Caco-2 (cell line): ENCODE measurements at regions not wholly inside any gene's neighbourhood (a gene's known extent, or its start where the extent isn't known, plus 50 kb on each side); places are given as distances from the start of the nearest gene placed in this dataset.

Source experiments
- BruUV-seq: library from RNA; stranded (reverse); fragments of 400-500 nt; replicated peaks from 2 replicates; lab custom pipeline; 2021; lab: Mats Ljungman, UMichigan
- CTCF ChIA-PET: fragments of 300-600 bp; sonication (Branson Sonifier 250); formaldehyde crosslinking; loops from one replicate; lab custom pipeline; 2022; ENCODE audit warnings: antibody characterized with exemption; lab: Charles Lee
- POLR2A ChIA-PET: fragments of 300-600 bp; sonication (Branson Sonifier 250); formaldehyde crosslinking; loops from one replicate; lab custom pipeline; 2022; ENCODE audit warnings: antibody characterized with exemption; lab: Charles Lee
- DNase-seq, 2 experiments: peaks; one replicate each; pipeline versions ENCODE4 v3.0.0 to v3.0.0-alpha.2; 2020 to 2022
- H3K27me3 ChIP-seq: replicated peaks from 2 replicates; pipeline ENCODE4 v1.6.0; 2011; ENCODE audit warnings: low read length; ENCODE audit not compliant: control insufficient read depth, insufficient read depth
- H3K36me3 ChIP-seq: 2 replicates; pipeline ENCODE4 v1.5.1; 2011; ENCODE audit warnings: low read length; ENCODE audit not compliant: control insufficient read depth, insufficient read depth
- H3K4me1 ChIP-seq: fragments of 250-450 bp; sonication (Bioruptor Pico); 2 replicates; pipeline ENCODE4 v1.5.1; 2020; ENCODE audit warnings: mild to moderate bottlenecking
- H3K4me3 ChIP-seq: 2 replicates; pipeline ENCODE4 v1.5.1; 2011; ENCODE audit warnings: low read depth, mild to moderate bottlenecking, control low read depth, low read length
- H3K9me3 ChIP-seq: fragments of 250-450 bp; sonication (Bioruptor Pico); 2 replicates; pipeline ENCODE4 v1.5.1; 2020; ENCODE audit warnings: mild to moderate bottlenecking, moderate library complexity
- H3K27ac Mint-ChIP-seq: one replicate; pipeline ENCODE4 v1.8.0; 2022; ENCODE audit warnings: mixed read lengths; ENCODE audit not compliant: unreplicated experiment
- H3K27me3 Mint-ChIP-seq: one replicate; pipeline ENCODE4 v1.8.0; 2022; ENCODE audit warnings: mixed read lengths; ENCODE audit not compliant: insufficient read depth, unreplicated experiment
- H3K36me3 Mint-ChIP-seq: one replicate; pipeline ENCODE4 v1.8.0; 2022; ENCODE audit warnings: mild to moderate bottlenecking, mixed read lengths; ENCODE audit not compliant: insufficient read depth, unreplicated experiment
- H3K4me1 Mint-ChIP-seq: one replicate; pipeline ENCODE4 v1.8.0; 2022; ENCODE audit warnings: low read depth, mixed read lengths; ENCODE audit not compliant: unreplicated experiment
- H3K4me3 Mint-ChIP-seq: one replicate; pipeline ENCODE4 v1.8.0; 2022; ENCODE audit warnings: mild to moderate bottlenecking, moderate library complexity, mixed read lengths; ENCODE audit not compliant: unreplicated experiment
- H3K9me3 Mint-ChIP-seq: one replicate; pipeline ENCODE4 v1.8.0; 2022; ENCODE audit warnings: mixed read lengths; ENCODE audit not compliant: unreplicated experiment
- intact Hi-C: fragments of 100-400 bp; cut with micrococcal nuclease; formaldehyde crosslinking; loops from one replicate; pipeline ENCODE4 v1.10.0; 2022; ENCODE audit not compliant: unreplicated experiment
- TF ChIP-seq, protein P1 (sequence below), 2 experiments: fragments of 200-600 bp in 1 of 2; IDR thresholded peaks; 1 replicate in 1 of 2; 2 replicates in 1 of 2; pipeline versions ENCODE4 v1.5.1 to v1.8.0; 2011 to 2022; ENCODE audit warnings: antibody characterized with exemption in 1 of 2, control low read depth in 1 of 2, inconsistent platforms in 1 of 2, low read depth in 1 of 2, low read length in 1 of 2, mild to moderate bottlenecking in 1 of 2, moderate library complexity in 1 of 2; ENCODE audit not compliant: insufficient read depth in 1 of 2, severe bottlenecking in 1 of 2, unreplicated experiment in 1 of 2

DNA sequence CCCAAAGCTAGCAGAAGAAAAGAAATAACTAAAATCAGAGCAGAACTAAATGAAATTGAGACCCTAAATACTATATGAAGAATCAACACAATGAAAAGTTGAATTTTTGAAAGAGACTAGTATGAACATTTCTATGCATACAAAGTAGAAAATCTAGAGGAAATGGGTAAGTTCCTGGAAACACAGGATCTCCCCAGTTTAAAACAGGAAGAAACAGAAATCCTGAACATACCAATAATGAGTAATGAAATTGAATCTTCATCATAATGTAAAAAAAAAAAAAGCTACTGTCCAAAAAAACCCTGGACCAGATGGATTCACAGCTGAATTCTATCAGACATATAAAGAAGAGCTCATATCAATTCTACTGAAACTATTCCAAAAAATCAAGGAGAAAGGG lies 233.5 kb downstream of the PLPP3 start:
- no peak overlapping the region for H3K27ac Mint-ChIP-seq
- no peak overlapping the region for H3K4me3 ChIP-seq
- no peaks in the 10 kb centered on the region for H3K36me3 Mint-ChIP-seq
- no peak for DNase-seq
- no peaks in the 10 kb centered on the region for H3K27me3 Mint-ChIP-seq
- intact Hi-C loops = no loop called here
- ChIA-PET CTCF (no interaction called here), POLR2A (no interaction called here)
- no TSS peak for BruUV-seq
- H3K4me3 Mint-ChIP-seq = no peak overlapping the region
- no peaks in the 10 kb centered on the region for H3K36me3 ChIP-seq
- no peaks in the 10 kb centered on the region for H3K9me3 ChIP-seq
- H3K4me1 ChIP-seq = no peaks in the 10 kb centered on the region
- H3K4me1 Mint-ChIP-seq = no peaks in the 10 kb centered on the region
- no peaks in the 10 kb centered on the region for H3K27me3 ChIP-seq
- no peaks in the 10 kb centered on the region for H3K9me3 Mint-ChIP-seq
- TF ChIP-seq, protein P1, sequence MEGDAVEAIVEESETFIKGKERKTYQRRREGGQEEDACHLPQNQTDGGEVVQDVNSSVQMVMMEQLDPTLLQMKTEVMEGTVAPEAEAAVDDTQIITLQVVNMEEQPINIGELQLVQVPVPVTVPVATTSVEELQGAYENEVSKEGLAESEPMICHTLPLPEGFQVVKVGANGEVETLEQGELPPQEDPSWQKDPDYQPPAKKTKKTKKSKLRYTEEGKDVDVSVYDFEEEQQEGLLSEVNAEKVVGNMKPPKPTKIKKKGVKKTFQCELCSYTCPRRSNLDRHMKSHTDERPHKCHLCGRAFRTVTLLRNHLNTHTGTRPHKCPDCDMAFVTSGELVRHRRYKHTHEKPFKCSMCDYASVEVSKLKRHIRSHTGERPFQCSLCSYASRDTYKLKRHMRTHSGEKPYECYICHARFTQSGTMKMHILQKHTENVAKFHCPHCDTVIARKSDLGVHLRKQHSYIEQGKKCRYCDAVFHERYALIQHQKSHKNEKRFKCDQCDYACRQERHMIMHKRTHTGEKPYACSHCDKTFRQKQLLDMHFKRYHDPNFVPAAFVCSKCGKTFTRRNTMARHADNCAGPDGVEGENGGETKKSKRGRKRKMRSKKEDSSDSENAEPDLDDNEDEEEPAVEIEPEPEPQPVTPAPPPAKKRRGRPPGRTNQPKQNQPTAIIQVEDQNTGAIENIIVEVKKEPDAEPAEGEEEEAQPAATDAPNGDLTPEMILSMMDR (IDR thresholded peaks at IDR 0.05; ENCODE audit: insufficient read depth in 1 of 2, low read depth in 1 of 2, low read length in 1 of 2, severe bottlenecking in 1 of 2, unreplicated experiment in 1 of 2) = no peak

DNA sequence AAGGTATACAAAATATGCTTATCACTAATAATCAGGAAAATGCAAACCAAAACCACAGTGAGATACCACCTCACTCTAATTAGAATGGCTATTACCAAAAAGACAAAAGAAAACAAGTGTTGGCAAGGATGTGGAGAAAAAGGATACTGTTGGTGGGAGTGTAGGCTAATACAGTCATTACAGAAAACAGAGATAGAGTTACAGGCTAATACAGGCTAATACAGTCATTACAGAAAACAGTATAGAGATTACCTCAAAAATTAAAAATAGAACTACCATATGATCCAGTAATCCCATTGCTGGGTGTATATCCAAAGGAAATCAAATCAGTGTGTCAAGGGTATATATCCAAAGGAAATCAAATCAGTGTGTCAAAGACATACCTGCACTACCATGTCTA lies 238.4 kb downstream of the PLPP3 start:
- CTCF ChIA-PET = no interaction called here
- H3K27me3 Mint-ChIP-seq = no peaks in the 10 kb centered on the region
- Histone ChIP-seq H3K4me3 (no peak overlapping the region), H3K36me3 (no peaks in the 10 kb centered on the region), H3K9me3 (no peaks in the 10 kb centered on the region), H3K27me3 (no peaks in the 10 kb centered on the region), H3K4me1 (no peaks in the 10 kb centered on the region)
- H3K36me3 Mint-ChIP-seq = no peaks in the 10 kb centered on the region
- no peak for DNase-seq
- BruUV-seq = no TSS peak
- no peak overlapping the region for H3K4me3 Mint-ChIP-seq
- no peaks in the 10 kb centered on the region for H3K4me1 Mint-ChIP-seq
- H3K27ac Mint-ChIP-seq = no peak overlapping the region
- H3K9me3 Mint-ChIP-seq = no peaks in the 10 kb centered on the region
- POLR2A ChIA-PET = no interaction called here
- TF ChIP-seq, protein P1 (IDR thresholded peaks at IDR 0.05; ENCODE audit: insufficient read depth in 1 of 2, low read depth in 1 of 2, low read length in 1 of 2, severe bottlenecking in 1 of 2, unreplicated experiment in 1 of 2) = no peak
- intact Hi-C loops = no loop called here

DNA sequence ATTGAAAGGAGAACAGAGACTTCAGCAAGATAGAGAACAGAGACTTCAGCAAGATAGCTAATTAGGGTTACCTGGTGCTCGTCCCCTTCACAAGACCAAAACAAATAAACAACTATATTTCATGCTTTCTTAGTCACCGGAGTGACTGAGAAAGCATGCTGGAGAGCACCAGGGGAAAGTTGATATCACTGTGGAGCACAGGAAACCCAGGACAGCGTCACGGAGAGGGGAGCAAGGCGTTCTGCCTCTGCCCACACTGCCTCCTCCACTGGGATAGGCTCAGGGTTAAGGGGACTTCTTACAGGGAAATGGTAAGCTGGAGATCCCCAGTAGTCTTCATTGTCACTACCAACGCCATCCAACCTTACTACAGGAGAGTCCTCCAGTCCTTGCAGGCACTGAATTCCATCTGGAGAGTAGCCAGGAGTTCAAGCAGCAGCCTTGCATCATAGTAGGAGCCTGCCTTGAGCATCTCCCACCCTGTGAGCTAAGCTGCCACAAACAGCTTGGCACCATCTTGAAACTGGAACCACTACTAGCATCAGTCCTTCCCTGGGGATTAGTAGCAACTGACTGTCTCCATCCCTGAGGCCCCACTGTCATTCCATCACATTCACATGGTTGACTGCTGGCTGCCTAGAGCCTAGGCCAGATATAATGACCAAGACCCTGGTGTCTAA lies 239.4 kb downstream of the PLPP3 start:
- no peaks in the 10 kb centered on the region for H3K4me1 ChIP-seq
- H3K9me3 ChIP-seq = no peaks in the 10 kb centered on the region
- no peaks in the 10 kb centered on the region for H3K27me3 ChIP-seq
- no peak overlapping the region for H3K4me3 ChIP-seq
- H3K36me3 ChIP-seq = no peaks in the 10 kb centered on the region
- H3K27me3 Mint-ChIP-seq = no peaks in the 10 kb centered on the region
- H3K27ac Mint-ChIP-seq = no peak overlapping the region
- DNase-seq = no peak
- no peaks in the 10 kb centered on the region for H3K4me1 Mint-ChIP-seq
- BruUV-seq = no TSS peak
- TF ChIP-seq, protein P1 (IDR thresholded peaks at IDR 0.05; ENCODE audit: insufficient read depth in 1 of 2, low read depth in 1 of 2, low read length in 1 of 2, severe bottlenecking in 1 of 2, unreplicated experiment in 1 of 2) = no peak
- H3K9me3 Mint-ChIP-seq = no peaks in the 10 kb centered on the region
- no peak overlapping the region for H3K4me3 Mint-ChIP-seq
- ChIA-PET CTCF (no interaction called here), POLR2A (no interaction called here)
- H3K36me3 Mint-ChIP-seq = no peaks in the 10 kb centered on the region
- intact Hi-C loops = no loop called here
